ENCODE measurements at regions not wholly inside any gene's neighbourhood (a gene's known extent, or its start where the extent isn't known, plus 50 kb on each side); places are given as distances from the start of the nearest gene placed in this dataset.

- TF ChIP-seq CTCF (IDR thresholded peaks at IDR 0.05) (no peak), POLR2A (IDR thresholded peaks at IDR 0.05) (no peak)
These were observed 197.0 kb upstream of the PRICKLE1 start for GRCh38 chr12:42786400-42787148.

All from Peyer's patch (tissue), 4 donors.